ENCODE measurements at regions not wholly inside any gene's neighbourhood (a gene's known extent, or its start where the extent isn't known, plus 50 kb on each side); places are given as distances from the start of the nearest gene placed in this dataset.
"Not testable (repeated sequence)": the region's sequence is repeated elsewhere in the genome, so short reads cannot be mapped to it uniquely, and the experiment has no call there.

DNA sequence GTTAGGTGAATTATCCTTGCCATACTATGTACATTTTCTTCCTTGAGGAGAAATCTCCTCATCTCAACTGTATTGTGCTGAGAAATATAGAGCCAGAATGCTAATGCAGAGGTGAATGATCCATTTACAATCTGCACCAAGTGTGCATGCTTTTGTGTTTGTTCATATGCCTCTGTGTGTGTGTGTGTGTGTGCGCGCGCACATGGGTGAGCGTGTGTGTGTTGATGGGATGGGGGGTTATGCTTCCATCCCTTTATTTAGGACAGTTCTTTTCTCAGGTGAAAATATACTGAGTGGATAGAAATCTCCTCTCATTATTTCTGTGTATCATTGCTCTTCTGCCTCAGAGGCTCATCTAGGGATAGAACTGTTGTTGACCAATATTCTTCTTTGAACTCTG lies 626.1 kb downstream of the MCTP2 start:
- Histone ChIP-seq H3K4me1 (peaks cover 6% of the 10 kb centered on the region), H3K9me3 (no peaks in the 10 kb centered on the region), H3K27ac (no peak overlapping the region), H3K4me3 (no peak overlapping the region), H3K27me3 (no peaks in the 10 kb centered on the region), H3K36me3 (no peaks in the 10 kb centered on the region)
- 96% methylated on average over 4 of the region's 4 CpGs for WGBS
- DNase-seq (ENCODE audit: low spot score in 2 of 2) = no peak
- TF ChIP-seq POLR2AphosphoS5 (IDR thresholded peaks at IDR 0.05) (no peak), POLR2A (IDR thresholded peaks at IDR 0.05) (no peak)

GRCh38 chr15:94858011-94858410 lies 626.6 kb downstream of the MCTP2 start:
- DNase-seq (ENCODE audit: low spot score in 2 of 2) = no peak
- 31% methylated on average over 5 of the region's 5 CpGs for WGBS
- no peak for TF ChIP-seq EP300 (IDR thresholded peaks at IDR 0.05)
- no peak for TF ChIP-seq POLR2AphosphoS5 (IDR thresholded peaks at IDR 0.05)
- TF ChIP-seq CTCF (IDR thresholded peaks at IDR 0.05) = no peak
- Histone ChIP-seq H3K4me1 (peaks cover 6% of the 10 kb centered on the region), H3K27me3 (no peaks in the 10 kb centered on the region), H3K27ac (no peak overlapping the region), H3K9me3 (no peaks in the 10 kb centered on the region), H3K4me3 (no peak overlapping the region), H3K36me3 (no peaks in the 10 kb centered on the region)

GRCh38 chr15:94858449-94858848 lies 627.1 kb downstream of the MCTP2 start:
- no peak for TF ChIP-seq EP300 (IDR thresholded peaks at IDR 0.05)
- no peak for TF ChIP-seq CTCF (IDR thresholded peaks at IDR 0.05)
- TF ChIP-seq POLR2AphosphoS5 (IDR thresholded peaks at IDR 0.05) = no peak
- no peak for TF ChIP-seq POLR2A (IDR thresholded peaks at IDR 0.05)
- no peak overlapping the region for H3K27ac ChIP-seq
- H3K36me3 ChIP-seq = no peaks in the 10 kb centered on the region
- H3K4me1 ChIP-seq = peaks cover 6% of the 10 kb centered on the region
- no peaks in the 10 kb centered on the region for H3K9me3 ChIP-seq
- H3K4me3 ChIP-seq = no peak overlapping the region
- no peaks in the 10 kb centered on the region for H3K27me3 ChIP-seq
- DNase-seq (ENCODE audit: low spot score in 2 of 2) = no peak
- 27% methylated on average over 2 of the region's 2 CpGs for WGBS

- no peaks in the 10 kb centered on the region for H3K36me3 ChIP-seq
- H3K27ac ChIP-seq = no peak overlapping the region
- H3K4me3 ChIP-seq = no peak overlapping the region
- no peak for TF ChIP-seq EP300 (IDR thresholded peaks at IDR 0.05)
- no peak for DNase-seq (ENCODE audit: low spot score in 2 of 2)
- H3K9me3 ChIP-seq = no peaks in the 10 kb centered on the region
- no peaks in the 10 kb centered on the region for H3K27me3 ChIP-seq
- H3K4me1 ChIP-seq = peaks cover 6% of the 10 kb centered on the region
Observed at GRCh38 chr15:94858920-94859319, 627.6 kb downstream of the MCTP2 start.

- 100% methylated on average over 1 of the region's 1 CpG for WGBS
- no peak overlapping the region for H3K27ac ChIP-seq
- no peaks in the 10 kb centered on the region for H3K27me3 ChIP-seq
- no peaks in the 10 kb centered on the region for H3K4me1 ChIP-seq
- no peaks in the 10 kb centered on the region for H3K9me3 ChIP-seq
- no peak for DNase-seq (ENCODE audit: low spot score in 2 of 2)
- H3K4me3 ChIP-seq = no peak overlapping the region
- TF ChIP-seq POLR2AphosphoS5 (IDR thresholded peaks at IDR 0.05) (no peak), EP300 (IDR thresholded peaks at IDR 0.05) (no peak), CTCF (IDR thresholded peaks at IDR 0.05) (no peak), POLR2A (IDR thresholded peaks at IDR 0.05) (no peak)
- H3K36me3 ChIP-seq = no peaks in the 10 kb centered on the region
Observed at GRCh38 chr15:94864600-94864999, 633.2 kb downstream of the MCTP2 start.

GRCh38 chr15:94868265-94868664 lies 636.9 kb downstream of the MCTP2 start:
- not testable (repeated sequence) for H3K4me1 ChIP-seq; H3K36me3 ChIP-seq; H3K27me3 ChIP-seq; H3K9me3 ChIP-seq; DNase-seq (ENCODE audit: low spot score in 2 of 2); H3K27ac ChIP-seq; H3K4me3 ChIP-seq
- WGBS = 91% methylated on average over 8 of the region's 8 CpGs

GRCh38 chr15:94875550-94875949 lies 644.2 kb downstream of the MCTP2 start:
- H3K4me1 ChIP-seq = no peaks in the 10 kb centered on the region
- WGBS = 95% methylated on average over 2 of the region's 2 CpGs
- H3K27ac ChIP-seq = no peak overlapping the region
- no peak overlapping the region for H3K4me3 ChIP-seq
- TF ChIP-seq CTCF (IDR thresholded peaks at IDR 0.05) (no peak), POLR2A (IDR thresholded peaks at IDR 0.05) (no peak), POLR2AphosphoS5 (IDR thresholded peaks at IDR 0.05) (no peak), EP300 (IDR thresholded peaks at IDR 0.05) (no peak)
- H3K9me3 ChIP-seq = peaks cover 5% of the 10 kb centered on the region
- DNase-seq (ENCODE audit: low spot score in 2 of 2) = no peak
- no peaks in the 10 kb centered on the region for H3K36me3 ChIP-seq
- no peaks in the 10 kb centered on the region for H3K27me3 ChIP-seq

Measured in suprapubic skin (tissue), 4 donors.